Mesothelial cell of epicardium (in vitro differentiated cells): ENCODE measurements at regions not wholly inside any gene's neighbourhood (a gene's known extent, or its start where the extent isn't known, plus 50 kb on each side); places are given as distances from the start of the nearest gene placed in this dataset.

Source experiments
- DNase-seq, 2 experiments: peaks; one replicate each; pipeline ENCODE4 v3.0.0; 2021; ENCODE audit warnings: low spot score in 2 of 2; ENCODE audit not compliant: unreplicated experiment in 2 of 2
- H3K27ac Mint-ChIP-seq: 2 replicates; pipeline ENCODE4 v1.8.0; 2021; ENCODE audit warnings: mixed read lengths
- H3K27me3 Mint-ChIP-seq: 2 replicates; pipeline ENCODE4 v1.8.0; 2021; ENCODE audit warnings: low read depth, mixed read lengths
- H3K36me3 Mint-ChIP-seq: 2 replicates; pipeline ENCODE4 v1.8.0; 2021; ENCODE audit warnings: mixed read lengths
- H3K4me1 Mint-ChIP-seq: 2 replicates; pipeline ENCODE4 v1.8.0; 2021; ENCODE audit warnings: mixed read lengths
- H3K4me3 Mint-ChIP-seq: 2 replicates; pipeline ENCODE4 v1.8.0; 2021; ENCODE audit warnings: mild to moderate bottlenecking, moderate library complexity, mixed read lengths
- H3K9me3 Mint-ChIP-seq: 2 replicates; pipeline ENCODE4 v1.8.0; 2021; ENCODE audit warnings: mixed read lengths
- CTCF ChIP-seq: fragments of 200-600 bp; sonication (generic); IDR thresholded peaks from one replicate; pipeline ENCODE4 v1.5.0; 2021; ENCODE audit warnings: antibody characterized with exemption; ENCODE audit not compliant: unreplicated experiment

DNA sequence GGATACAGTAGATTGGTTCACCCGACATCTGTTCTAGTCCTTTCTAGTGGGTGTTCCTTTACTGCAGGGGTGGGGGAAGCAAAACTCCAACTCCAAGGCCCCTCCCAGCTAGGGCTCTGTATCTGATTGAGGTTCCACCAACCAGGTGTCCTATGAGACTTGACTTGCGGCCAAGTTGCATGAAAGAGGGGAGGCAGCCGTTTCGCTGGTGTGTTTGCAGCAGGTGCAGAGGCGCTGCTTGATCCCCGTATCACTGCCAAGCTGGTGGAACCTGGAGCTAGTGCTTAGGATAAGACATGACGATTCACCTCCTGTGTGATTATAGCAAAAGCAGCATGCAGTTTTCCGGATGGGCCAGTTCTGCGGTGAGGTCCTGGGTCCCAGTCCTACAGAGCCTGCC, 338.2 kb downstream of the UQCRFS1 start:
- Mint-ChIP-seq H3K4me3 (no peak overlapping the region), H3K27ac (no peak overlapping the region), H3K36me3 (no peaks in the 10 kb centered on the region), H3K27me3 (peaks cover 25% of the 10 kb centered on the region), H3K4me1 (no peaks in the 10 kb centered on the region), H3K9me3 (no peaks in the 10 kb centered on the region)
- TF ChIP-seq CTCF = no peak
- no peak for DNase-seq

DNA sequence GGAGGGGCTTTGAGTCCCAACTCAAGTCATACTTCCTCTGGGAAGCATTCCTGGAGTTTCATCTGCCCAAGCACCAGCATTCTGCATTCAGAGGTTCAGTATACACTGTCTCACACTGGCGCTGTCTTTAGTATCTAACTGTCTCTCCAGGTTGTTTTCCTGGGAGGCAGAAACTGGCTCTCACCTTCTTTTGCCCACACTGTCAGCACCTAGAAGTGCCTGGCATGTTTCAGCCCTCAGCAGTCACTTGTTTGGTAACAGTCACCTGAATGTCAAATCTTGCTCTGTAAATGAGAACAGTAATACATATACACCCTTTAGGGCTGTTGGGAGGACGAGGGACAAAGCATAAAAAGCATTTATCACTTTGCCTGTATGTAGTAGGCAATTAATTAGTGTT, 339.6 kb downstream of the UQCRFS1 start:
- Mint-ChIP-seq H3K4me1 (no peaks in the 10 kb centered on the region), H3K4me3 (no peak overlapping the region), H3K36me3 (no peaks in the 10 kb centered on the region), H3K9me3 (no peaks in the 10 kb centered on the region), H3K27me3 (peaks cover 25% of the 10 kb centered on the region), H3K27ac (no peak overlapping the region)
- DNase-seq = no peak
- TF ChIP-seq CTCF = no peak

GRCh38 chr19:28871099-28871725, 341.7 kb downstream of the UQCRFS1 start:
- Mint-ChIP-seq H3K9me3 (no peaks in the 10 kb centered on the region), H3K4me1 (no peaks in the 10 kb centered on the region), H3K4me3 (no peak overlapping the region), H3K27ac (no peak overlapping the region), H3K27me3 (peaks cover 20% of the 10 kb centered on the region), H3K36me3 (no peaks in the 10 kb centered on the region)
- no peak for DNase-seq
- TF ChIP-seq CTCF = no peak

DNA sequence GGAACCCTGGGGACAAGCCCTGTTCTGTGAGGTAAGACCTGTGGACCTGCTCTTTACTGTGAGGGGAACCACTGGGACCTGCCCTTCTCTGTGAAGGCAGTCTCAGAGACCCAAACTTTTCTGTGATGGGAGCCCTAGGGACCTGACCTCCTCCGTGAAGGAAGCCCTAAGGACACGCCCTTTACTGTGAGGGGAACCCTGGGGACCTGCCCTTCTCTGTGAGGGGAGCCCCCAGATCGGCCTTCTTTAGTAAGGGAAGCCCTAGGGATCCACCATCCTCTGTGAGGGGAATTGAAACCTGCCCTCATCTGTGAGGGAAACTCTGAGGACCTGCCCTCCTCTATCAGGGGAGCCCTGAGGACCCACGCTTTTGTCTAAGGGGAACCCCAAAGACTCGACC, 343.5 kb downstream of the UQCRFS1 start:
- H3K27ac Mint-ChIP-seq = no peak overlapping the region
- DNase-seq = no peak
- TF ChIP-seq CTCF = no peak
- H3K4me3 Mint-ChIP-seq = no peak overlapping the region
- no peaks in the 10 kb centered on the region for H3K9me3 Mint-ChIP-seq
- H3K4me1 Mint-ChIP-seq = peaks cover 4% of the 10 kb centered on the region
- peaks cover 17% of the 10 kb centered on the region for H3K27me3 Mint-ChIP-seq
- H3K36me3 Mint-ChIP-seq = no peaks in the 10 kb centered on the region

- no peak for DNase-seq
- H3K9me3 Mint-ChIP-seq = no peaks in the 10 kb centered on the region
- no peaks in the 10 kb centered on the region for H3K36me3 Mint-ChIP-seq
- TF ChIP-seq CTCF = no peak
- no peak overlapping the region for H3K4me3 Mint-ChIP-seq
- peaks cover 6% of the 10 kb centered on the region for H3K4me1 Mint-ChIP-seq
- H3K27ac Mint-ChIP-seq = no peak overlapping the region
- peaks cover 15% of the 10 kb centered on the region for H3K27me3 Mint-ChIP-seq
These were observed 344.1 kb downstream of the UQCRFS1 start for GRCh38 chr19:28868836-28869235.

- H3K36me3 Mint-ChIP-seq = no peaks in the 10 kb centered on the region
- no peak for TF ChIP-seq CTCF
- H3K9me3 Mint-ChIP-seq = no peaks in the 10 kb centered on the region
- no peak overlapping the region for H3K27ac Mint-ChIP-seq
- H3K27me3 Mint-ChIP-seq = peaks cover 10% of the 10 kb centered on the region
- H3K4me1 Mint-ChIP-seq = peaks cover 6% of the 10 kb centered on the region
- no peak overlapping the region for H3K4me3 Mint-ChIP-seq
- no peak for DNase-seq
These were observed 345.0 kb downstream of the UQCRFS1 start for GRCh38 chr19:28867978-28868377.
